Cardiac fibroblast (primary cell): ENCODE measurements at regions not wholly inside any gene's neighbourhood (a gene's known extent, or its start where the extent isn't known, plus 50 kb on each side); places are given as distances from the start of the nearest gene placed in this dataset.

Experiments
- DNase-seq, 2 donors: peaks; one replicate each; pipeline versions ENCODE4 v3.0.0 to v3.0.0-alpha.2; 2010; ENCODE audit warnings: low read depth in 2 of 2
- H3K4me3 ChIP-seq, 2 donors: replicated peaks in 1 of 2; 1 replicate in 1 of 2; 2 replicates in 1 of 2; pipeline ENCODE4 v1.5.1; 2011; ENCODE audit warnings: low read depth in 2 of 2, low read length in 2 of 2, mild to moderate bottlenecking in 2 of 2, moderate library complexity in 1 of 2
- CTCF ChIP-seq: IDR thresholded peaks from one replicate; pipeline ENCODE4 v1.5.1; 2011; ENCODE audit warnings: low read depth, mild to moderate bottlenecking, low read length, inconsistent platforms

- no peak for TF ChIP-seq CTCF
- no peak overlapping the region for H3K4me3 ChIP-seq
- peak in 1 of 2 donors; percentile 60 for DNase-seq
These were observed 207.7 kb upstream of the PTCHD4 start for GRCh38 chr6:48318670-48319069.

GRCh38 chr6:48315915-48316314 lies 204.9 kb upstream of the PTCHD4 start:
- TF ChIP-seq CTCF = no peak
- no peak for DNase-seq
- no peak overlapping the region for H3K4me3 ChIP-seq

GRCh38 chr6:48315051-48315719 lies 204.2 kb upstream of the PTCHD4 start:
- TF ChIP-seq CTCF = no peak
- H3K4me3 ChIP-seq = no peak overlapping the region
- no peak for DNase-seq

GRCh38 chr6:48311301-48311700 lies 200.3 kb upstream of the PTCHD4 start:
- no peak for DNase-seq
- TF ChIP-seq CTCF = no peak
- no peak overlapping the region for H3K4me3 ChIP-seq

- no peak for TF ChIP-seq CTCF
- no peak overlapping the region for H3K4me3 ChIP-seq
- DNase-seq = no peak
These were observed 196.6 kb upstream of the PTCHD4 start for GRCh38 chr6:48307573-48307972.

- TF ChIP-seq CTCF = no peak
- no peak for DNase-seq
- no peak overlapping the region for H3K4me3 ChIP-seq
These were observed 179.6 kb upstream of the PTCHD4 start for GRCh38 chr6:48290595-48290994.

GRCh38 chr6:48289841-48290240 lies 178.8 kb upstream of the PTCHD4 start:
- DNase-seq = no peak
- no peak for TF ChIP-seq CTCF
- no peak overlapping the region for H3K4me3 ChIP-seq
